ENCODE measurements at regions not wholly inside any gene's neighbourhood (a gene's known extent, or its start where the extent isn't known, plus 50 kb on each side); places are given as distances from the start of the nearest gene placed in this dataset.

GRCh38 chr14:38788060-38788459, 315.0 kb downstream of the SEC23A start:
- H3K9ac ChIP-seq (ENCODE audit: low read depth in 1 of 2, low read length in 2 of 2), result no peak overlapping the region
- no peaks in the 10 kb centered on the region for H3K27me3 ChIP-seq (ENCODE audit: control insufficient read depth in 2 of 2, insufficient read depth in 2 of 2, low read length in 2 of 2)
- H3K9me3 ChIP-seq (ENCODE audit: control insufficient read depth in 2 of 2, low read length in 2 of 2), result no peaks in the 10 kb centered on the region
- H3K27ac ChIP-seq (ENCODE audit: low read depth in 2 of 2, low read length in 2 of 2), result no peak overlapping the region
- H3K4me1 ChIP-seq (ENCODE audit: control insufficient read depth in 2 of 2, insufficient read depth in 2 of 2, low read length in 2 of 2), result no peaks in the 10 kb centered on the region
- no peak overlapping the region for H3K4me3 ChIP-seq (ENCODE audit: low read length in 2 of 2)
- H3K36me3 ChIP-seq (ENCODE audit: control insufficient read depth in 2 of 2, insufficient read depth in 2 of 2, low read length in 2 of 2), result no peaks in the 10 kb centered on the region

- Histone ChIP-seq H3K36me3 (ENCODE audit: control insufficient read depth in 2 of 2, insufficient read depth in 2 of 2, low read length in 2 of 2) (no peaks in the 10 kb centered on the region), H3K4me3 (ENCODE audit: low read length in 2 of 2) (no peak overlapping the region), H3K27ac (ENCODE audit: low read depth in 2 of 2, low read length in 2 of 2) (no peak overlapping the region), H3K27me3 (ENCODE audit: control insufficient read depth in 2 of 2, insufficient read depth in 2 of 2, low read length in 2 of 2) (no peaks in the 10 kb centered on the region), H3K9me3 (ENCODE audit: control insufficient read depth in 2 of 2, low read length in 2 of 2) (no peaks in the 10 kb centered on the region), H3K4me1 (ENCODE audit: control insufficient read depth in 2 of 2, insufficient read depth in 2 of 2, low read length in 2 of 2) (no peaks in the 10 kb centered on the region), H3K9ac (ENCODE audit: low read depth in 1 of 2, low read length in 2 of 2) (no peak overlapping the region)
Measured at GRCh38 chr14:38786921-38787320, 316.1 kb downstream of the SEC23A start.

- Histone ChIP-seq H3K27me3 (ENCODE audit: control insufficient read depth in 2 of 2, insufficient read depth in 2 of 2, low read length in 2 of 2) (no peaks in the 10 kb centered on the region), H3K9me3 (ENCODE audit: control insufficient read depth in 2 of 2, low read length in 2 of 2) (no peaks in the 10 kb centered on the region), H3K36me3 (ENCODE audit: control insufficient read depth in 2 of 2, insufficient read depth in 2 of 2, low read length in 2 of 2) (no peaks in the 10 kb centered on the region)
Measured at GRCh38 chr14:38777401-38777800, 325.6 kb downstream of the SEC23A start.

GRCh38 chr14:38775986-38776385, 327.0 kb downstream of the SEC23A start:
- no peak overlapping the region for H3K27ac ChIP-seq (ENCODE audit: low read depth in 2 of 2, low read length in 2 of 2)
- H3K4me1 ChIP-seq (ENCODE audit: control insufficient read depth in 2 of 2, insufficient read depth in 2 of 2, low read length in 2 of 2), result no peaks in the 10 kb centered on the region
- no peaks in the 10 kb centered on the region for H3K9me3 ChIP-seq (ENCODE audit: control insufficient read depth in 2 of 2, low read length in 2 of 2)
- H3K27me3 ChIP-seq (ENCODE audit: control insufficient read depth in 2 of 2, insufficient read depth in 2 of 2, low read length in 2 of 2), result no peaks in the 10 kb centered on the region
- H3K4me3 ChIP-seq (ENCODE audit: low read length in 2 of 2), result no peak overlapping the region
- H3K36me3 ChIP-seq (ENCODE audit: control insufficient read depth in 2 of 2, insufficient read depth in 2 of 2, low read length in 2 of 2), result no peaks in the 10 kb centered on the region
- H3K9ac ChIP-seq (ENCODE audit: low read depth in 1 of 2, low read length in 2 of 2), result no peak overlapping the region

More at GRCh38 chr14:38777401-38777800, 325.6 kb downstream of the SEC23A start:
- Histone ChIP-seq H3K4me3 (ENCODE audit: low read length in 2 of 2) (no peak overlapping the region), H3K4me1 (ENCODE audit: control insufficient read depth in 2 of 2, insufficient read depth in 2 of 2, low read length in 2 of 2) (no peaks in the 10 kb centered on the region), H3K9ac (ENCODE audit: low read depth in 1 of 2, low read length in 2 of 2) (no peak overlapping the region), H3K27ac (ENCODE audit: low read depth in 2 of 2, low read length in 2 of 2) (no peak overlapping the region)

GRCh38 chr14:38774162-38774561, 328.9 kb downstream of the SEC23A start:
- Histone ChIP-seq H3K4me1 (ENCODE audit: control insufficient read depth in 2 of 2, insufficient read depth in 2 of 2, low read length in 2 of 2) (peaks cover 6 to 8% of the 10 kb centered on the region in 2 donors), H3K9ac (ENCODE audit: low read depth in 1 of 2, low read length in 2 of 2) (no peak overlapping the region), H3K27ac (ENCODE audit: low read depth in 2 of 2, low read length in 2 of 2) (no peak overlapping the region), H3K9me3 (ENCODE audit: control insufficient read depth in 2 of 2, low read length in 2 of 2) (no peaks in the 10 kb centered on the region), H3K4me3 (ENCODE audit: low read length in 2 of 2) (no peak overlapping the region), H3K36me3 (ENCODE audit: control insufficient read depth in 2 of 2, insufficient read depth in 2 of 2, low read length in 2 of 2) (no peaks in the 10 kb centered on the region), H3K27me3 (ENCODE audit: control insufficient read depth in 2 of 2, insufficient read depth in 2 of 2, low read length in 2 of 2) (no peaks in the 10 kb centered on the region)

GRCh38 chr14:38770251-38770650, 332.8 kb downstream of the SEC23A start:
- Histone ChIP-seq H3K36me3 (ENCODE audit: control insufficient read depth in 2 of 2, insufficient read depth in 2 of 2, low read length in 2 of 2) (no peaks in the 10 kb centered on the region), H3K27ac (ENCODE audit: low read depth in 2 of 2, low read length in 2 of 2) (peak overlapping the region; percentile 21 to 43), H3K4me1 (ENCODE audit: control insufficient read depth in 2 of 2, insufficient read depth in 2 of 2, low read length in 2 of 2) (peaks cover 6 to 9% of the 10 kb centered on the region in 2 donors), H3K27me3 (ENCODE audit: control insufficient read depth in 2 of 2, insufficient read depth in 2 of 2, low read length in 2 of 2) (no peaks in the 10 kb centered on the region), H3K9me3 (ENCODE audit: control insufficient read depth in 2 of 2, low read length in 2 of 2) (no peaks in the 10 kb centered on the region), H3K4me3 (ENCODE audit: low read length in 2 of 2) (no peak overlapping the region), H3K9ac (ENCODE audit: low read depth in 1 of 2, low read length in 2 of 2) (no peak overlapping the region)

GRCh38 chr14:38762845-38763244, 340.2 kb downstream of the SEC23A start:
- Histone ChIP-seq H3K36me3 (ENCODE audit: control insufficient read depth in 2 of 2, insufficient read depth in 2 of 2, low read length in 2 of 2) (no peaks in the 10 kb centered on the region), H3K4me3 (ENCODE audit: low read length in 2 of 2) (no peak overlapping the region), H3K27ac (ENCODE audit: low read depth in 2 of 2, low read length in 2 of 2) (peak overlapping the region in 1 of 2 donors; percentile 21), H3K9me3 (ENCODE audit: control insufficient read depth in 2 of 2, low read length in 2 of 2) (no peaks in the 10 kb centered on the region), H3K27me3 (ENCODE audit: control insufficient read depth in 2 of 2, insufficient read depth in 2 of 2, low read length in 2 of 2) (no peaks in the 10 kb centered on the region), H3K9ac (ENCODE audit: low read depth in 1 of 2, low read length in 2 of 2) (no peak overlapping the region), H3K4me1 (ENCODE audit: control insufficient read depth in 2 of 2, insufficient read depth in 2 of 2, low read length in 2 of 2) (peaks cover 0 to 5% of the 10 kb centered on the region in 2 donors)

GRCh38 chr14:38762426-38762825, 340.6 kb downstream of the SEC23A start:
- no peaks in the 10 kb centered on the region for H3K9me3 ChIP-seq (ENCODE audit: control insufficient read depth in 2 of 2, low read length in 2 of 2)
- peak overlapping the region in 1 of 2 donors; percentile 21 for H3K27ac ChIP-seq (ENCODE audit: low read depth in 2 of 2, low read length in 2 of 2)

GRCh38 chr14:38761033-38761432, 342.0 kb downstream of the SEC23A start:
- H3K4me1 ChIP-seq (ENCODE audit: control insufficient read depth in 2 of 2, insufficient read depth in 2 of 2, low read length in 2 of 2), result peaks cover 0 to 5% of the 10 kb centered on the region in 2 donors
- H3K9me3 ChIP-seq (ENCODE audit: control insufficient read depth in 2 of 2, low read length in 2 of 2), result no peaks in the 10 kb centered on the region
- H3K9ac ChIP-seq (ENCODE audit: low read depth in 1 of 2, low read length in 2 of 2), result no peak overlapping the region
- H3K4me3 ChIP-seq (ENCODE audit: low read length in 2 of 2), result no peak overlapping the region
- no peaks in the 10 kb centered on the region for H3K27me3 ChIP-seq (ENCODE audit: control insufficient read depth in 2 of 2, insufficient read depth in 2 of 2, low read length in 2 of 2)
- H3K36me3 ChIP-seq (ENCODE audit: control insufficient read depth in 2 of 2, insufficient read depth in 2 of 2, low read length in 2 of 2), result no peaks in the 10 kb centered on the region
- no peak overlapping the region for H3K27ac ChIP-seq (ENCODE audit: low read depth in 2 of 2, low read length in 2 of 2)

More at GRCh38 chr14:38762426-38762825, 340.6 kb downstream of the SEC23A start:
- Histone ChIP-seq H3K9ac (ENCODE audit: low read depth in 1 of 2, low read length in 2 of 2) (no peak overlapping the region), H3K4me1 (ENCODE audit: control insufficient read depth in 2 of 2, insufficient read depth in 2 of 2, low read length in 2 of 2) (peaks cover 0 to 5% of the 10 kb centered on the region in 2 donors), H3K4me3 (ENCODE audit: low read length in 2 of 2) (peak overlapping the region in 1 of 2 donors; percentile 28), H3K36me3 (ENCODE audit: control insufficient read depth in 2 of 2, insufficient read depth in 2 of 2, low read length in 2 of 2) (no peaks in the 10 kb centered on the region), H3K27me3 (ENCODE audit: control insufficient read depth in 2 of 2, insufficient read depth in 2 of 2, low read length in 2 of 2) (no peaks in the 10 kb centered on the region)

GRCh38 chr14:38758661-38759060, 344.4 kb downstream of the SEC23A start:
- Histone ChIP-seq H3K27me3 (ENCODE audit: control insufficient read depth in 2 of 2, insufficient read depth in 2 of 2, low read length in 2 of 2) (no peaks in the 10 kb centered on the region), H3K27ac (ENCODE audit: low read depth in 2 of 2, low read length in 2 of 2) (no peak overlapping the region), H3K4me3 (ENCODE audit: low read length in 2 of 2) (no peak overlapping the region), H3K36me3 (ENCODE audit: control insufficient read depth in 2 of 2, insufficient read depth in 2 of 2, low read length in 2 of 2) (no peaks in the 10 kb centered on the region), H3K9me3 (ENCODE audit: control insufficient read depth in 2 of 2, low read length in 2 of 2) (no peaks in the 10 kb centered on the region), H3K9ac (ENCODE audit: low read depth in 1 of 2, low read length in 2 of 2) (no peak overlapping the region), H3K4me1 (ENCODE audit: control insufficient read depth in 2 of 2, insufficient read depth in 2 of 2, low read length in 2 of 2) (peaks cover 0 to 5% of the 10 kb centered on the region in 2 donors)

GRCh38 chr14:38755036-38755435, 348.0 kb downstream of the SEC23A start:
- Histone ChIP-seq H3K4me1 (ENCODE audit: control insufficient read depth in 2 of 2, insufficient read depth in 2 of 2, low read length in 2 of 2) (no peaks in the 10 kb centered on the region), H3K27ac (ENCODE audit: low read depth in 2 of 2, low read length in 2 of 2) (no peak overlapping the region), H3K9me3 (ENCODE audit: control insufficient read depth in 2 of 2, low read length in 2 of 2) (no peaks in the 10 kb centered on the region), H3K27me3 (ENCODE audit: control insufficient read depth in 2 of 2, insufficient read depth in 2 of 2, low read length in 2 of 2) (no peaks in the 10 kb centered on the region), H3K4me3 (ENCODE audit: low read length in 2 of 2) (no peak overlapping the region), H3K36me3 (ENCODE audit: control insufficient read depth in 2 of 2, insufficient read depth in 2 of 2, low read length in 2 of 2) (no peaks in the 10 kb centered on the region), H3K9ac (ENCODE audit: low read depth in 1 of 2, low read length in 2 of 2) (no peak overlapping the region)
